ENCODE measurements at regions not wholly inside any gene's neighbourhood (a gene's known extent, or its start where the extent isn't known, plus 50 kb on each side); places are given as distances from the start of the nearest gene placed in this dataset.

DNA sequence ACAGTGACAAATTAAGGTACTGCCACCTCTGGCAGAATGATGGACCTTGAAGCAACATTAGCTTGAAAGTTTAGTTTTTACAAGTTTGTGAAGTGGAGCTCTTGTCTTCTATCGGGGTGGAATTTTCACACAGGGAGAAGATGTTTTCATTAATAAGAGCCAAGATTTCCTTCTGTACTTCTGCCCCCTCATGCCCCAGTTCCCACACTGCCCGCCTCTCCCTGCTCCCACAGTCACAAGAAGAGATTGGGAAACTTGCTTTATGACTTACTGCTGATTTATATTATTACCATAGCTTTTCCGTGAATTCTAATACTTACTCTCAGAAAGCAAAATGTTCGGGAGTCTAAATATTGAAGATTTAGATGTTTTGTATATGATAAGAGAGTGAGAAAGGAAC lies 539.8 kb upstream of the ARX start:
- Histone ChIP-seq H3K4me1 (no peaks in the 10 kb centered on the region), H3K27me3 (no peaks in the 10 kb centered on the region), H3K36me3 (no peaks in the 10 kb centered on the region), H3K27ac (no peak overlapping the region), H3K4me3 (no peak overlapping the region), H3K9me3 (no peaks in the 10 kb centered on the region)
- TF ChIP-seq, protein P1, sequence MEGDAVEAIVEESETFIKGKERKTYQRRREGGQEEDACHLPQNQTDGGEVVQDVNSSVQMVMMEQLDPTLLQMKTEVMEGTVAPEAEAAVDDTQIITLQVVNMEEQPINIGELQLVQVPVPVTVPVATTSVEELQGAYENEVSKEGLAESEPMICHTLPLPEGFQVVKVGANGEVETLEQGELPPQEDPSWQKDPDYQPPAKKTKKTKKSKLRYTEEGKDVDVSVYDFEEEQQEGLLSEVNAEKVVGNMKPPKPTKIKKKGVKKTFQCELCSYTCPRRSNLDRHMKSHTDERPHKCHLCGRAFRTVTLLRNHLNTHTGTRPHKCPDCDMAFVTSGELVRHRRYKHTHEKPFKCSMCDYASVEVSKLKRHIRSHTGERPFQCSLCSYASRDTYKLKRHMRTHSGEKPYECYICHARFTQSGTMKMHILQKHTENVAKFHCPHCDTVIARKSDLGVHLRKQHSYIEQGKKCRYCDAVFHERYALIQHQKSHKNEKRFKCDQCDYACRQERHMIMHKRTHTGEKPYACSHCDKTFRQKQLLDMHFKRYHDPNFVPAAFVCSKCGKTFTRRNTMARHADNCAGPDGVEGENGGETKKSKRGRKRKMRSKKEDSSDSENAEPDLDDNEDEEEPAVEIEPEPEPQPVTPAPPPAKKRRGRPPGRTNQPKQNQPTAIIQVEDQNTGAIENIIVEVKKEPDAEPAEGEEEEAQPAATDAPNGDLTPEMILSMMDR (IDR thresholded peaks at IDR 0.05), result no peak
- TF ChIP-seq POLR2A (IDR thresholded peaks at IDR 0.05), result no peak
- 47% methylated on average over 4 of the region's 4 CpGs for WGBS (ENCODE audit: insufficient coverage, low coverage, low lambda C conversion rate, missing lambda C conversion rate)
- ATAC-seq (no peak), DNase-seq (no peak)
- intact Hi-C loops (cut with DNase I), result no loop called here

DNA sequence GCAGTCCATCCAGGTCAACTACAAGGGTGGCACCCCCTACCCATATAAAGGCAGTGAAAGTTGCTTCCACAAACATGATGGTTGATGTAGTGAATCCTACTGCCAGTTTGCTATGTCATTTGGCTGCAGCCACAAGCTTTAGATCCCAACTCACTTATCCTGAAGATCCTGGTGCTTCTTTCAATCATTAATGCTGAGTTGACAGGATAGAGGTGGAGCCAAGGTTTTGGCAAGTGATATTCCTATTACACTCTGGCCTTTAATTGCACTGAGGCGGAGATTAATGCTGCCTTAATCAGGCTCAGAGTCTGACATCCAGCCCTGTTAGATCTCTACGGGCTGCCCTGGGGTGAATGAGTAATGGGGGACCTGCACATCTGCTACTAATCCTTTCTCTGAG lies 542.4 kb upstream of the ARX start:
- TF ChIP-seq POLR2A (IDR thresholded peaks at IDR 0.05), result no peak
- TF ChIP-seq, protein P1 (IDR thresholded peaks at IDR 0.05), result no peak
- Histone ChIP-seq H3K4me3 (no peak overlapping the region), H3K27me3 (no peaks in the 10 kb centered on the region), H3K9me3 (no peaks in the 10 kb centered on the region), H3K27ac (no peak overlapping the region), H3K4me1 (no peaks in the 10 kb centered on the region), H3K36me3 (no peaks in the 10 kb centered on the region)
- intact Hi-C loops (cut with DNase I), result no loop called here
- no peak for ATAC-seq
- 44% methylated on average over 2 of the region's 2 CpGs for WGBS (ENCODE audit: insufficient coverage, low coverage, low lambda C conversion rate, missing lambda C conversion rate)
- no peak for DNase-seq

DNA sequence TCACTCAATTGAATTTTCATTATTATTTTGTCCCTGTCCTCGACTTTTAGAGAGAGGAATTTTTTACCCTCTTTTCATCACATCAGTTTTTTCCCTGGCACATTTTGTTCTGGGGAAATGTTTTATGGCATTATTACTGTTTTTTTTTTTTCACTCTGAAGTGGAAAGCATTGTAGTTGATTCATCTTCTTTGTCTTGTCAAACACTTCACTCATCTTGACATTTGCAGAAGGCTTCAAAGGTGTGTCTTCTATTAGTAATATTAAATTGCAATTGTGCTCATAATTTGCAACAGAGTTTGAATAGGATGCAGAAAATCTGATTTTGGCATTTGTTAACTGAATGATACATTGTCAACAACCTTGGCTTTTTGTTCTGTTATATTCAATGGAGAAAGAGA lies 545.4 kb upstream of the ARX start:
- H3K9me3 ChIP-seq, result no peaks in the 10 kb centered on the region
- intact Hi-C loops (cut with DNase I), result no loop called here
- TF ChIP-seq, protein P1 (IDR thresholded peaks at IDR 0.05), result no peak
- TF ChIP-seq POLR2A (IDR thresholded peaks at IDR 0.05), result no peak
- no peaks in the 10 kb centered on the region for H3K27me3 ChIP-seq
- no peaks in the 10 kb centered on the region for H3K36me3 ChIP-seq
- 40% methylated on average over 1 of the region's 1 CpG for WGBS (ENCODE audit: insufficient coverage, low coverage, low lambda C conversion rate, missing lambda C conversion rate)
- no peak overlapping the region for H3K27ac ChIP-seq
- ATAC-seq (no peak), DNase-seq (no peak)
- H3K4me3 ChIP-seq, result no peak overlapping the region
- H3K4me1 ChIP-seq, result no peaks in the 10 kb centered on the region

DNA sequence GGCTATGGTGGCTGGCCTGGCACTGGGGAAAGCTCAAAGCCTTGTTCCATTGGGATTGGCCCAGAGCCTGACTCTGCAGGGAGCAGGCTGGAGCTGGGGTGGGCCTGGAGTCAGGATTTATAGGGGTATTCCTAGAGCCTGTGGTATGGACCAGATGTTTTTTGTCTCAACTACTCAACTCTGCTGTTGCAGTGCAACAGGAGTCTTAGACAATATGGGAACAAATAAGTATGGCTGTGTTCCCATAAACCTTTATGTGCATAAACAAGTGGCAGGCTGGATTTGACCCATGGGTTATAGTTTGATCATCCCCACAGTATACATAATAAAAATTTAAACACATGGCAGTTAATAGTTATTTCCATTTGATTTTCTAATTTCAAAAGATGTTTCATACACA lies 557.9 kb upstream of the ARX start:
- H3K27me3 ChIP-seq, result peaks cover 0 to 13% of the 10 kb centered on the region in 2 donors
- ATAC-seq (no peak), DNase-seq (no peak)

More for the DNA sequence above, 557.9 kb upstream of the ARX start:
- Histone ChIP-seq H3K27ac (no peak overlapping the region), H3K4me1 (no peaks in the 10 kb centered on the region), H3K36me3 (no peaks in the 10 kb centered on the region), H3K4me3 (no peak overlapping the region), H3K9me3 (no peaks in the 10 kb centered on the region)
- intact Hi-C loops (cut with DNase I), result no loop called here
- TF ChIP-seq, protein P1 (IDR thresholded peaks at IDR 0.05), result no peak
- TF ChIP-seq POLR2A (IDR thresholded peaks at IDR 0.05), result no peak

Measured in right lobe of liver (tissue), 6 donors.